Esophagus muscularis mucosa (tissue), 3 donors: ENCODE measurements at regions not wholly inside any gene's neighbourhood (a gene's known extent, or its start where the extent isn't known, plus 50 kb on each side); places are given as distances from the start of the nearest gene placed in this dataset.

ENCODE experiments used
- POLR2A ChIP-seq: fragments of 450-650 bp; IDR thresholded peaks from one replicate; pipeline ENCODE4 v1.6.1; 2017; ENCODE audit warnings: antibody characterized with exemption, moderate library complexity, mild to moderate bottlenecking, low read depth
- TF ChIP-seq, protein P1 (sequence below), 3 experiments: fragments of 200-600 bp in 2 of 3; fragments of 450-650 bp in 1 of 3; sonication (generic) in 2 of 3; IDR thresholded peaks; one replicate each; pipeline ENCODE4 v1.5.1; 2017 to 2019; ENCODE audit warnings: antibody characterized with exemption in 3 of 3, mild to moderate bottlenecking in 2 of 3, moderate library complexity in 1 of 3

DNA sequence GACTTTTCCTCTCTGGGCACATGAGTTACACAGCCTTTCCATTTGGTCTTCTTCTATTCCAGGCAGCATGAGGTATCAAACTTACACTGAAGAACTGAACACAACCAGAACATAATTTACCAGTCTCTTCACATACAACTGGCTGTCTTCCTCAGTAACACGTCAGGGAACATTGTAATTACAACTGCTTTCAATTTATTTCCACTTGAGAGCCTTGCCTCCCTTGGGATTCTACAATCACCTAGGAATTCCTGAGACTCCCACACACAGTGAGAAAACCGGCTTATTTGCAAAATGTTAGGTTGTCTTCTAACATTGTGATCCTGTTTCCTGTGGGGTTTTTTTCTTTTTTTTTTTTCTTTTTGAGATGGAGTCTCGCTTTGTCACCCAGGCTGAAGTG is 149.9 kb downstream of the TMX3 start:
- TF ChIP-seq, protein P1, sequence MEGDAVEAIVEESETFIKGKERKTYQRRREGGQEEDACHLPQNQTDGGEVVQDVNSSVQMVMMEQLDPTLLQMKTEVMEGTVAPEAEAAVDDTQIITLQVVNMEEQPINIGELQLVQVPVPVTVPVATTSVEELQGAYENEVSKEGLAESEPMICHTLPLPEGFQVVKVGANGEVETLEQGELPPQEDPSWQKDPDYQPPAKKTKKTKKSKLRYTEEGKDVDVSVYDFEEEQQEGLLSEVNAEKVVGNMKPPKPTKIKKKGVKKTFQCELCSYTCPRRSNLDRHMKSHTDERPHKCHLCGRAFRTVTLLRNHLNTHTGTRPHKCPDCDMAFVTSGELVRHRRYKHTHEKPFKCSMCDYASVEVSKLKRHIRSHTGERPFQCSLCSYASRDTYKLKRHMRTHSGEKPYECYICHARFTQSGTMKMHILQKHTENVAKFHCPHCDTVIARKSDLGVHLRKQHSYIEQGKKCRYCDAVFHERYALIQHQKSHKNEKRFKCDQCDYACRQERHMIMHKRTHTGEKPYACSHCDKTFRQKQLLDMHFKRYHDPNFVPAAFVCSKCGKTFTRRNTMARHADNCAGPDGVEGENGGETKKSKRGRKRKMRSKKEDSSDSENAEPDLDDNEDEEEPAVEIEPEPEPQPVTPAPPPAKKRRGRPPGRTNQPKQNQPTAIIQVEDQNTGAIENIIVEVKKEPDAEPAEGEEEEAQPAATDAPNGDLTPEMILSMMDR (IDR thresholded peaks at IDR 0.05): no peak
- TF ChIP-seq POLR2A: no peak
